H9 (cell line): ENCODE measurements at regions not wholly inside any gene's neighbourhood (a gene's known extent, or its start where the extent isn't known, plus 50 kb on each side); places are given as distances from the start of the nearest gene placed in this dataset.

Experiments
- DNase-seq: peaks from one replicate; pipeline ENCODE4 v3.0.0-alpha.2; 2017
- H2AFZ ChIP-seq: one replicate; pipeline ENCODE4 v1.6.1; 2013; ENCODE audit warnings: mild to moderate bottlenecking, low read length, control low read depth, moderate library complexity
- H2AK5ac ChIP-seq: 2 replicates; pipeline ENCODE4 v1.6.1; 2013; ENCODE audit warnings: low read length, control low read depth, mixed read lengths; ENCODE audit not compliant: insufficient read length
- H2BK120ac ChIP-seq: one replicate; pipeline ENCODE4 v1.6.1; 2013; ENCODE audit warnings: low read depth, mild to moderate bottlenecking, low read length, control low read depth, inconsistent platforms; ENCODE audit not compliant: poor library complexity, severe bottlenecking
- H2BK12ac ChIP-seq: 2 replicates; pipeline ENCODE4 v1.6.1; 2013; ENCODE audit warnings: low read length, control low read depth, mixed read lengths, low read depth; ENCODE audit not compliant: insufficient read length
- H2BK15ac ChIP-seq: 2 replicates; pipeline ENCODE4 v1.6.1; 2013; ENCODE audit warnings: low read depth, low read length, control low read depth
- H2BK20ac ChIP-seq: one replicate; pipeline ENCODE4 v1.6.1; 2013; ENCODE audit warnings: low read depth, mild to moderate bottlenecking, low read length, control low read depth, inconsistent platforms; ENCODE audit not compliant: poor library complexity, severe bottlenecking
- H2BK5ac ChIP-seq: 2 replicates; pipeline ENCODE4 v1.6.1; 2013; ENCODE audit warnings: low read length, control low read depth, mixed read lengths; ENCODE audit not compliant: insufficient read length
- H3K14ac ChIP-seq: 2 replicates; pipeline ENCODE4 v1.6.1; 2013; ENCODE audit warnings: low read length, control low read depth; ENCODE audit not compliant: insufficient read depth
- H3K18ac ChIP-seq: 2 replicates; pipeline ENCODE4 v1.6.1; 2013; ENCODE audit warnings: low read depth, mild to moderate bottlenecking, mixed read lengths, low read length, control low read depth; ENCODE audit not compliant: insufficient read length
- H3K23ac ChIP-seq: 2 replicates; pipeline ENCODE4 v1.6.1; 2013; ENCODE audit warnings: low read length, control low read depth, mixed read lengths, low read depth; ENCODE audit not compliant: insufficient read length
- H3K23me2 ChIP-seq: 2 replicates; pipeline ENCODE4 v1.6.1; 2013; ENCODE audit warnings: low read depth, mild to moderate bottlenecking, mixed read lengths, low read length, control low read depth; ENCODE audit not compliant: insufficient read length, poor library complexity, severe bottlenecking
- H3K27ac ChIP-seq: 2 replicates; pipeline ENCODE4 v1.5.1; 2013; ENCODE audit warnings: low read length, control low read depth, mixed read lengths, low read depth; ENCODE audit not compliant: insufficient read length
- H3K27me3 ChIP-seq: 2 replicates; pipeline ENCODE4 v1.6.1; 2013; ENCODE audit warnings: low read length, control low read depth, inconsistent platforms; ENCODE audit not compliant: insufficient read depth
- H3K4ac ChIP-seq: 2 replicates; pipeline ENCODE4 v1.6.1; 2013; ENCODE audit warnings: low read depth, mild to moderate bottlenecking, control low read depth, inconsistent platforms, low read length, moderate library complexity
- H3K4me1 ChIP-seq: 2 replicates; pipeline ENCODE4 v1.6.1; 2013; ENCODE audit warnings: low read length, control low read depth, inconsistent platforms; ENCODE audit not compliant: insufficient read depth
- H3K4me2 ChIP-seq: 2 replicates; pipeline ENCODE4 v1.6.1; 2013; ENCODE audit warnings: low read length, control low read depth, mixed read lengths; ENCODE audit not compliant: insufficient read length, insufficient read depth
- H3K56ac ChIP-seq: 2 replicates; pipeline ENCODE4 v1.6.1; 2013; ENCODE audit warnings: low read depth, mild to moderate bottlenecking, mixed read lengths, low read length, control low read depth; ENCODE audit not compliant: insufficient read length
- H3K79me1 ChIP-seq: 2 replicates; pipeline ENCODE4 v1.6.1; 2013; ENCODE audit warnings: low read depth, mild to moderate bottlenecking, moderate library complexity, low read length, control low read depth, inconsistent platforms; ENCODE audit not compliant: insufficient read depth, poor library complexity, severe bottlenecking
- H3K79me2 ChIP-seq: 2 replicates; pipeline ENCODE4 v1.6.1; 2013; ENCODE audit warnings: low read length, control low read depth, inconsistent platforms; ENCODE audit not compliant: insufficient read depth
- H3K9ac ChIP-seq: 2 replicates; pipeline ENCODE4 v1.6.1; 2013; ENCODE audit warnings: low read length, control low read depth, mixed read lengths; ENCODE audit not compliant: insufficient read length; ENCODE audit errors: extremely low read depth
- H3K9me3 ChIP-seq: one replicate; pipeline ENCODE4 v1.6.1; 2013; ENCODE audit warnings: low read depth, low read length, inconsistent platforms; ENCODE audit not compliant: control insufficient read depth
- H3T11ph ChIP-seq: one replicate; pipeline ENCODE4 v1.6.1; 2013; ENCODE audit warnings: mild to moderate bottlenecking, low read length, control low read depth, inconsistent platforms
- H4K20me1 ChIP-seq: one replicate; pipeline ENCODE4 v1.6.1; 2013; ENCODE audit not compliant: control insufficient read depth, insufficient read length, insufficient read depth
- H4K5ac ChIP-seq: 2 replicates; pipeline ENCODE4 v1.6.1; 2013; ENCODE audit warnings: low read depth, mild to moderate bottlenecking, mixed read lengths, low read length, control low read depth; ENCODE audit not compliant: insufficient read length
- H4K8ac ChIP-seq: replicated peaks from 2 replicates; pipeline ENCODE4 v1.6.1; 2013; ENCODE audit warnings: low read length, control low read depth, mixed read lengths, low read depth; ENCODE audit not compliant: insufficient read length
- H4K91ac ChIP-seq: 2 replicates; pipeline ENCODE4 v1.6.1; 2013; ENCODE audit warnings: low read depth, mild to moderate bottlenecking, moderate library complexity, mixed read lengths, low read length, control low read depth; ENCODE audit not compliant: insufficient read length
- H3K27ac Mint-ChIP-seq, 3 experiments: 2 replicates in 2 of 3; 3 replicates in 1 of 3; pipeline ENCODE4 v1.8.0; 2020 to 2021; ENCODE audit warnings: mixed read lengths in 3 of 3, mild to moderate bottlenecking in 1 of 3, moderate library complexity in 1 of 3
- H3K27me3 Mint-ChIP-seq: 2 replicates; pipeline ENCODE4 v1.8.0; 2021; ENCODE audit warnings: low read depth, mild to moderate bottlenecking, moderate library complexity, mixed read lengths
- H3K36me3 Mint-ChIP-seq, 3 experiments: 2 replicates in 2 of 3; 3 replicates in 1 of 3; pipeline ENCODE4 v1.8.0; 2020 to 2021; ENCODE audit warnings: low read depth in 3 of 3, mixed read lengths in 3 of 3; ENCODE audit not compliant: insufficient read depth in 1 of 3
- H3K4me1 Mint-ChIP-seq, 2 experiments: 2 replicates each; pipeline ENCODE4 v1.8.0; 2020; ENCODE audit warnings: mixed read lengths in 2 of 2
- H3K4me3 Mint-ChIP-seq, 2 experiments: 2 replicates in 1 of 2; 3 replicates in 1 of 2; pipeline ENCODE4 v1.8.0; 2020 to 2021; ENCODE audit warnings: mild to moderate bottlenecking in 2 of 2, mixed read lengths in 2 of 2, moderate library complexity in 1 of 2
- H3K9me3 Mint-ChIP-seq, 2 experiments: 2 replicates in 1 of 2; 3 replicates in 1 of 2; pipeline ENCODE4 v1.8.0; 2020; ENCODE audit warnings: mild to moderate bottlenecking in 2 of 2, mixed read lengths in 2 of 2, moderate library complexity in 1 of 2
- WGBS: extraction: QIAGEN DNeasy Blood & Tissue Kit; methylation state at CpG from one replicate; pipeline ENCODE4 v1.1.7; 2013; ENCODE audit warnings: missing lambda C conversion rate, low lambda C conversion rate, mixed read lengths; ENCODE audit not compliant: insufficient read length; ENCODE audit errors: extremely low coverage; 5-methylcytosine and 5-hydroxymethylcytosine counted together
- TF ChIP-seq, protein P1 (sequence below): fragments of 200-600 bp; sonication (generic); conservative IDR thresholded peaks from 3 replicates; pipeline ENCODE4 v1.8.0; 2021; ENCODE audit warnings: antibody characterized with exemption, mild to moderate bottlenecking

DNA sequence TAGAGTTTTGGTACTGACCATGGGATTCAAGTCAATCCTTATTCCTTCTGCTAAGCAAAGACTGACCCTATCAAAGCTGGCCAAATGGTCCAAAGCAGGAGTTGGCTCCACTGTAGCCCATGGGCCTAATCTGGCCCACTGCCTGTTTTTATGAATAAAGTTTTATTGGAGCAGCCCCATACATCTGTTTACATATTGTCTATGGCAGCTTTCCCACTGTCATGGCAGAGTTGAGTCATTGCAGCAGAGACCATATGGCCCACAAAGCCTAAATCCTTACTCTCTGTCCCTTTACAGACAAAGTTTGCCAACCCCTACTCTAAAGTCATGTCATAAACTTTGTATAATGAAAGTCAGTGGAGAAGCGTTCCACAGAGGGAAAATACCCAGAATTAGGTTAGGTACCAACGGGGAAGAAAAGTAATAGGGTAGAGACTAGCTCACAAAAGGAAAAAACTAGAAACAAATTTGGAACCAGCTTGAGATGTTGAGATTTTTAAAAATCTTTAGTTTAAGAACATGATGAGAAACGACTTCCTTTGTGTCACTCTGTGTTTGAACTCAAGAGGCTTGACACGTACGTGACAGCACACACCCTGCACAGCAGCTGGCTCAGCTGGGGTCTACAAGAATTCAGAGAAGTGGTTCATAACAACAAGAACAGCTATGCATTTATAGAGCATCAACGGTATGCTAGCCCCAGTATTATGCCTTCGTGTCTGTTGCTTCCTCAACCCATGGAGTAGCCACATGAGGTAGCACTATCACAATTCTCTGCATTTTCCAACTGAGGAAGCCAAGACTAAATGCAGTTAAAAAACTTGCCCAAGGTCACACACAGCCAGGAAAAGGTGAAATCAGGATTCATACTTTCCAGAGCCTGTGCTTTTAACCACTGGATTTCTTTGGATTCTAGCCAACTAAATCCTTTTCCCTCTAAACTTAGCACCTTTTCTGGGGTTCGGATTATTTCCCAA lies 198.9 kb upstream of the WWC1 start:
- H3K23me2 ChIP-seq = no peaks in the 10 kb centered on the region
- H3K4me1 ChIP-seq = no peaks in the 10 kb centered on the region
- H3K23ac ChIP-seq = no peak overlapping the region
- DNase-seq = no peak
- no CpG with 5 or more reads among the region's 8 CpGs for WGBS
- Mint-ChIP-seq H3K36me3 (no peaks in the 10 kb centered on the region), H3K9me3 (no peaks in the 10 kb centered on the region), H3K4me3 (no peak overlapping the region; a peak in 1 of 5 replicates), H3K4me1 (no peaks in the 10 kb centered on the region), H3K27me3 (peaks cover 2% of the 10 kb centered on the region), H3K27ac (no peak overlapping the region)
- no peak overlapping the region for H3K14ac ChIP-seq
- H4K8ac ChIP-seq = no peak overlapping the region
- no peak overlapping the region for H2BK20ac ChIP-seq
- H4K5ac ChIP-seq = no peak overlapping the region
- no peak overlapping the region for H2BK15ac ChIP-seq
- H2BK12ac ChIP-seq = no peak overlapping the region
- H2AK5ac ChIP-seq = no peak overlapping the region
- no peaks in the 10 kb centered on the region for H3K79me1 ChIP-seq
- H2AFZ ChIP-seq = no peak overlapping the region
- no peak overlapping the region for H4K91ac ChIP-seq
- H3K79me2 ChIP-seq = no peaks in the 10 kb centered on the region
- H3K4ac ChIP-seq = no peak overlapping the region
- H3K4me2 ChIP-seq = no peak overlapping the region
- H3K56ac ChIP-seq = no peak overlapping the region
- H3K27ac ChIP-seq = no peak overlapping the region
- TF ChIP-seq, protein P1, sequence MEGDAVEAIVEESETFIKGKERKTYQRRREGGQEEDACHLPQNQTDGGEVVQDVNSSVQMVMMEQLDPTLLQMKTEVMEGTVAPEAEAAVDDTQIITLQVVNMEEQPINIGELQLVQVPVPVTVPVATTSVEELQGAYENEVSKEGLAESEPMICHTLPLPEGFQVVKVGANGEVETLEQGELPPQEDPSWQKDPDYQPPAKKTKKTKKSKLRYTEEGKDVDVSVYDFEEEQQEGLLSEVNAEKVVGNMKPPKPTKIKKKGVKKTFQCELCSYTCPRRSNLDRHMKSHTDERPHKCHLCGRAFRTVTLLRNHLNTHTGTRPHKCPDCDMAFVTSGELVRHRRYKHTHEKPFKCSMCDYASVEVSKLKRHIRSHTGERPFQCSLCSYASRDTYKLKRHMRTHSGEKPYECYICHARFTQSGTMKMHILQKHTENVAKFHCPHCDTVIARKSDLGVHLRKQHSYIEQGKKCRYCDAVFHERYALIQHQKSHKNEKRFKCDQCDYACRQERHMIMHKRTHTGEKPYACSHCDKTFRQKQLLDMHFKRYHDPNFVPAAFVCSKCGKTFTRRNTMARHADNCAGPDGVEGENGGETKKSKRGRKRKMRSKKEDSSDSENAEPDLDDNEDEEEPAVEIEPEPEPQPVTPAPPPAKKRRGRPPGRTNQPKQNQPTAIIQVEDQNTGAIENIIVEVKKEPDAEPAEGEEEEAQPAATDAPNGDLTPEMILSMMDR = no peak
- H3K27me3 ChIP-seq = no peaks in the 10 kb centered on the region
- H2BK120ac ChIP-seq = no peak overlapping the region
- H3K9ac ChIP-seq = no peak overlapping the region
- H3K18ac ChIP-seq = no peak overlapping the region
- H4K20me1 ChIP-seq = no peaks in the 10 kb centered on the region
- no peak overlapping the region for H3T11ph ChIP-seq
- no peak overlapping the region for H2BK5ac ChIP-seq
- no peaks in the 10 kb centered on the region for H3K9me3 ChIP-seq
